GM23248 (cell line): ENCODE measurements at regions not wholly inside any gene's neighbourhood (a gene's known extent, or its start where the extent isn't known, plus 50 kb on each side); places are given as distances from the start of the nearest gene placed in this dataset.

Experiments
- DNase-seq: peaks from one replicate; pipeline ENCODE4 v3.0.0-alpha.2; 2015
- H2AFZ ChIP-seq: fragments of 200-600 bp; sonication (generic); 2 replicates; pipeline ENCODE4 v1.6.1; 2016; ENCODE audit warnings: antibody characterized with exemption
- H3F3A ChIP-seq: fragments of 200-600 bp; sonication (generic); 2 replicates; pipeline ENCODE4 v1.6.1; 2016; ENCODE audit warnings: mild to moderate bottlenecking, antibody characterized with exemption, mixed run types; ENCODE audit not compliant: insufficient read depth
- H3K27ac ChIP-seq: fragments of 200-600 bp; sonication (generic); 2 replicates; pipeline ENCODE4 v1.5.1; 2016; ENCODE audit warnings: mild to moderate bottlenecking
- H3K27me3 ChIP-seq: fragments of 200-600 bp; sonication (generic); replicated peaks from 2 replicates; pipeline ENCODE4 v1.6.1; 2016; ENCODE audit warnings: mild to moderate bottlenecking; ENCODE audit not compliant: insufficient read depth
- H3K36me3 ChIP-seq: fragments of 200-600 bp; sonication (generic); 2 replicates; pipeline ENCODE4 v1.6.1; 2016; ENCODE audit warnings: low read depth, mild to moderate bottlenecking
- H3K4me1 ChIP-seq: fragments of 200-600 bp; sonication (generic); 2 replicates; pipeline ENCODE4 v1.6.1; 2016; ENCODE audit warnings: mild to moderate bottlenecking; ENCODE audit not compliant: insufficient read depth
- H3K4me2 ChIP-seq: fragments of 200-600 bp; sonication (generic); one replicate; pipeline ENCODE4 v1.6.1; 2016; ENCODE audit warnings: mild to moderate bottlenecking; ENCODE audit not compliant: unreplicated experiment
- H3K4me3 ChIP-seq: fragments of 200-600 bp; sonication (generic); 2 replicates; pipeline ENCODE4 v1.5.1; 2016; ENCODE audit warnings: mild to moderate bottlenecking
- H3K79me2 ChIP-seq: fragments of 200-600 bp; sonication (generic); 2 replicates; pipeline ENCODE4 v1.6.1; 2016; ENCODE audit warnings: mild to moderate bottlenecking; ENCODE audit not compliant: insufficient read depth
- H3K9ac ChIP-seq: fragments of 200-600 bp; sonication (generic); 2 replicates; pipeline ENCODE4 v1.6.1; 2016; ENCODE audit warnings: mild to moderate bottlenecking
- H3K9me2 ChIP-seq: fragments of 200-600 bp; sonication (generic); 2 replicates; pipeline ENCODE4 v1.6.1; 2016; ENCODE audit warnings: mixed run types, mild to moderate bottlenecking, moderate library complexity; ENCODE audit not compliant: insufficient read depth
- H3K9me3 ChIP-seq: fragments of 200-600 bp; sonication (generic); one replicate; pipeline ENCODE4 v1.6.1; 2017; ENCODE audit warnings: low read depth
- H4K20me1 ChIP-seq: fragments of 200-600 bp; sonication (generic); 2 replicates; pipeline ENCODE4 v1.6.0; 2016; ENCODE audit not compliant: insufficient read depth
- EZH2 ChIP-seq: fragments of 200-600 bp; sonication (generic); IDR thresholded peaks from 2 replicates; pipeline ENCODE4 v1.6.1; 2018; ENCODE audit warnings: antibody characterized with exemption, mild to moderate bottlenecking; ENCODE audit not compliant: insufficient read depth, poor library complexity, severe bottlenecking
- EZH2phosphoT487 ChIP-seq: fragments of 200-600 bp; sonication (generic); IDR thresholded peaks from 2 replicates; pipeline ENCODE4 v1.6.1; 2018; ENCODE audit warnings: antibody characterized with exemption, moderate library complexity, mild to moderate bottlenecking, low read depth; ENCODE audit not compliant: insufficient read depth
- WGBS, 2 experiments: methylation state at CpG; one replicate each; pipeline ENCODE4 v1.1.6; 2015 to 2017; ENCODE audit warnings: low lambda C conversion rate in 2 of 2, low coverage in 1 of 2; ENCODE audit errors: missing lambda C conversion rate in 2 of 2; 5-methylcytosine and 5-hydroxymethylcytosine counted together
- in situ Hi-C: fragments of 300-500 bp; cut with MboI; formaldehyde crosslinking; loops from 2 replicates; pipeline ENCODE4 v1.15.0; 2020

- H3K79me2 ChIP-seq = no peaks in the 10 kb centered on the region
- WGBS, 2 experiments = 9 to 11% methylated on average over 9 of the region's 9 CpGs
- peak; percentile 98 for DNase-seq
- in situ Hi-C loops = no loop called here
- 0 out of 2 replicates have a peak, but pooled peaks have one; percentile 65 for TF ChIP-seq EZH2phosphoT487
- no peak for TF ChIP-seq EZH2
- peaks cover 35% of the 10 kb centered on the region for H3F3A ChIP-seq
- peak overlapping the region; percentile 58 for H2AFZ ChIP-seq
- H3K36me3 ChIP-seq = no peaks in the 10 kb centered on the region
- no peaks in the 10 kb centered on the region for H3K9me2 ChIP-seq
- peak overlapping the region; percentile 93 for H3K27ac ChIP-seq
- H3K9me3 ChIP-seq = no peaks in the 10 kb centered on the region
- H3K9ac ChIP-seq = peak overlapping the region; percentile 65
- H3K4me3 ChIP-seq = peak overlapping the region; percentile 48
- peaks cover 26% of the 10 kb centered on the region for H3K4me1 ChIP-seq
- peak overlapping the region; percentile 64 for H3K4me2 ChIP-seq
- H4K20me1 ChIP-seq = no peaks in the 10 kb centered on the region
- no peaks in the 10 kb centered on the region for H3K27me3 ChIP-seq
Measured at GRCh38 chr19:31223740-31224534, 125.3 kb downstream of the TSHZ3 start.

- no peak for DNase-seq
- Histone ChIP-seq H4K20me1 (no peaks in the 10 kb centered on the region), H3K4me3 (no peak overlapping the region), H3K9ac (no peak overlapping the region), H3K27me3 (no peaks in the 10 kb centered on the region), H3K79me2 (no peaks in the 10 kb centered on the region), H3K9me2 (no peaks in the 10 kb centered on the region), H3K27ac (no peak overlapping the region), H3K4me2 (no peak overlapping the region), H3K9me3 (no peaks in the 10 kb centered on the region), H2AFZ (peak overlapping the region; percentile 28; the same call in 1 of the 2 replicates), H3F3A (peaks cover 35% of the 10 kb centered on the region), H3K4me1 (peaks cover 26% of the 10 kb centered on the region), H3K36me3 (no peaks in the 10 kb centered on the region)
- in situ Hi-C loops = no loop called here
- 76 to 78% methylated on average over 2 of the region's 2 CpGs for WGBS, 2 experiments
- TF ChIP-seq EZH2phosphoT487 (no peak), EZH2 (no peak)
Measured at GRCh38 chr19:31220540-31220939, 128.7 kb downstream of the TSHZ3 start.

GRCh38 chr19:31214997-31215396, 134.2 kb downstream of the TSHZ3 start:
- Histone ChIP-seq H3K9me2 (no peaks in the 10 kb centered on the region), H3K27ac (peak overlapping the region; percentile 82), H3K27me3 (no peaks in the 10 kb centered on the region), H2AFZ (no peak overlapping the region), H3K9me3 (no peaks in the 10 kb centered on the region), H3F3A (peaks cover 6% of the 10 kb centered on the region), H3K79me2 (no peaks in the 10 kb centered on the region), H3K36me3 (no peaks in the 10 kb centered on the region), H4K20me1 (no peaks in the 10 kb centered on the region), H3K4me3 (no peak overlapping the region), H3K4me2 (no peak overlapping the region), H3K9ac (no peak overlapping the region), H3K4me1 (peaks cover 17% of the 10 kb centered on the region)
- in situ Hi-C loops = no loop called here
- TF ChIP-seq EZH2 (no peak), EZH2phosphoT487 (no peak)
- WGBS, 2 experiments = 79 to 86% methylated on average over 2 of the region's 2 CpGs
- DNase-seq = no peak

- Histone ChIP-seq H3K4me2 (peak overlapping the region; percentile 44), H2AFZ (peak overlapping the region; percentile 71), H3K4me3 (no peak overlapping the region), H3K9ac (peak overlapping the region; percentile 41), H3K79me2 (no peaks in the 10 kb centered on the region), H3K27me3 (no peaks in the 10 kb centered on the region), H3K9me3 (no peaks in the 10 kb centered on the region), H3K36me3 (no peaks in the 10 kb centered on the region), H3K9me2 (no peaks in the 10 kb centered on the region), H3F3A (peaks cover 6% of the 10 kb centered on the region), H3K27ac (peak overlapping the region; percentile 83), H4K20me1 (no peaks in the 10 kb centered on the region), H3K4me1 (peaks cover 17% of the 10 kb centered on the region)
- TF ChIP-seq EZH2phosphoT487 (no peak), EZH2 (no peak)
- 1% methylated on average over 9 of the region's 9 CpGs for WGBS, 2 experiments
- in situ Hi-C loops = no loop called here
- peak; percentile 100 for DNase-seq
Measured at GRCh38 chr19:31214086-31214485, 135.2 kb downstream of the TSHZ3 start.
